ENCODE measurements at regions not wholly inside any gene's neighbourhood (a gene's known extent, or its start where the extent isn't known, plus 50 kb on each side); places are given as distances from the start of the nearest gene placed in this dataset.

GRCh38 chr2:241941691-241942301 lies 72.3 kb downstream of the RTP5 start:
- no peak for DNase-seq

DNA sequence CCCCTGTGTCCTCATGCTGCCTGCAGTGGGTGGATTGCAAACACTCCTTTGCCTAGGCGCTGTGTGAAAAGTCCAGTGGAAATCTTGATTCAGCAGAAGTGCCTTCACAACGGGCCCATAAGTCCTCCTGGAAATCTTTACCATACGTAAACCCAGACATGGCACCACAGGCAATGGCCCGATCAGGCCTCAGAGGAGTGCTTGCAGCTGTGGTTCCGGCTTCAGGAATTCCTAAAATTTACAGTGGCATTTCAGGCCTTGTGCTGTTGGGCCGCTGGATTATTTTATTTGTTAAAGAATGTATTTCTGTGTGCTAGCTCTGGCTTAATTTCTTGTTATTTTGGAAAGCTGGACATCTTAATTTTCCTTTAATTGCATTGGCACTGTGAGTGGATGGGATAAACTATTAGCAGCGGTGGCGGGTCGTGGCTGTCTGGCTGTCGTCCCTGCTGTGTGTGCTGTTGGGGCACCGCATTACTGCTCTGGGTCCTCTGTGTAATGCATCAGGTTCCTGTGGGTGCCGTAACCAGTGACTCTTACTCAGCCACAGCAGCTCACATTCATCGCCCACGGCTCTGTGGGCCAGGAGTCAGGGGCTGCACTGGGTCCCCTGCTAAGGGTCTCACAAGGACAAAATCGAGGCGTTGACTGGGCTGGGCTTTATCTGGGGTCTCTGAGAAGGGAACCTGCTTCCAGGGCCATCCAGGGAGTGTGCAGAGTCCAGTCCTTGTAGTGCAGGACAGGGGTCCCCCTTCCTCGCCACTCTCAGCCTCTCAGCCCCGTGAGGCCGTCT lies 73.1 kb downstream of the RTP5 start:
- in situ Hi-C loops (cut with HindIII; ENCODE audit: low pct_ligation_motif_present, low pct_unique_long_range_greater_than_20kb, low sequenced_read_pairs) = no loop called here

More at GRCh38 chr2:241941691-241942301, 72.3 kb downstream of the RTP5 start:
- in situ Hi-C loops (cut with HindIII; ENCODE audit: low pct_ligation_motif_present, low pct_unique_long_range_greater_than_20kb, low sequenced_read_pairs) = no loop called here

DNA sequence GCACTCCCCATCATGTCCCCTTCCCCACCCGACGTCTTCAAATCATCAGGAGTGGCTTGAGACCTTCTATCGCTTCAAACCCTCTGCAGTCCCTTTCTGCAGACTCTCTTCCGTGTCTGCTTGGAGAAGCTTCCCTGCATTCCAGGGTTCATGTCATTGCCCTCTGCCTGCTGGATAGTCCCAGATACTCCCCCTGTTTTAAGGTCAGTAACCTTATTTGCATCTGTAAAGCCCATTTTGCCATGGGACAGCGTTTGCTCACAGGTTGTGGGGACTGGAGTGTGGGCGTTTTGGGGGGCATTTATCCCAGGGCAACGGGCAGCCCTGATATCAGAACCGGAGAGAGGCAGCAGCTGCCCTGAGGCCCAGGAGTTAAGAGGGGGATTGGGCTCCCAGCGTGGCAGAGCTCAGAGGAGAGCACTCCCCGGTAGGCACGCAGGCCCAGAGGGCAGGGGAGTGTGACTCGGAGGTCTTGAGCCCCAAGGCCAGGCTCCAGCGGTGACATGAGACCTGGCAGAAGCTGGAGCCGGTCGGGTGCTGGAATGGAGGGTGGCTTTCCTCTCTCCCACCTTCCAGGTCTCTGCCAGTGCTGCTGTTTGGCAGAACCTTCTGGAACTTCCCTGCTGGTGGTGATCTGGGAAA lies 73.8 kb downstream of the RTP5 start:
- DNase-seq = no peak
- in situ Hi-C loops (cut with HindIII; ENCODE audit: low pct_ligation_motif_present, low pct_unique_long_range_greater_than_20kb, low sequenced_read_pairs) = no loop called here

More for the DNA sequence above, 73.1 kb downstream of the RTP5 start:
- no peak for DNase-seq

DNA sequence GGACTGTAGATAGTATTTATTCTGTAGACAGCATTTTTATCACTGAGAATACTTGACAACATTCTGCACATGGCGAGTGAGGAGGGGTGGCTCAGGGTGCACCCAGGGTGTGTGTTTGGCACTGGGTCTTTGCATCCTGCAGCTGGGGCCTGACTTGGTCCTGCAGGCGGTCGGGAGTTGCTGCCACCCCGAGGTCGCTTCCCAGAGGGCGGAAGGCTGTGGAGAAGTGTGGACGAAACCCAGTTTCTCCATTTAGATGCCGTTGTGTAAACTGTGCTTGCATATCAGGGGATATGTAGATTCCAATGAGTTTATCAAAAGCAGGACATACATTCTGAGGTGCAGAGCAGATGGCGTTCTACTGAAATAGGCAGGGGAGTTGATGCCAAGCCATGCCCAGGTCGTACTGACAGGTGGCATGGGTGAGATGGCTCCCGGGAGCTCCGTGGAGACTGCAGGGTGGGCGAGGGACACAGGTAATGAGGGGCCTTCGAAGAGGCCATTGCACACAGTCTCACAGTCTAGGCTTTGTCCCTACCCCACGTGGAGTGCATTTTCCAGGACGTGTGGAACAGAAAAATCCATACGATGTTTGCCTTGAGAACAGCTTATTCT lies 74.5 kb downstream of the RTP5 start:
- in situ Hi-C loops (cut with HindIII; ENCODE audit: low pct_ligation_motif_present, low pct_unique_long_range_greater_than_20kb, low sequenced_read_pairs) = no loop called here
- no peak for DNase-seq

- no peak for DNase-seq
- in situ Hi-C loops (cut with HindIII; ENCODE audit: low pct_ligation_motif_present, low pct_unique_long_range_greater_than_20kb, low sequenced_read_pairs) = no loop called here
These were observed 75.3 kb downstream of the RTP5 start for GRCh38 chr2:241944821-241945220.

- in situ Hi-C loops (cut with HindIII; ENCODE audit: low pct_ligation_motif_present, low pct_unique_long_range_greater_than_20kb, low sequenced_read_pairs) = no loop called here
These were observed 75.8 kb downstream of the RTP5 start for GRCh38 chr2:241945311-241945710.

GRCh38 chr2:241945803-241946202 lies 76.3 kb downstream of the RTP5 start:
- DNase-seq = no peak
- in situ Hi-C loops (cut with HindIII; ENCODE audit: low pct_ligation_motif_present, low pct_unique_long_range_greater_than_20kb, low sequenced_read_pairs) = no loop called here

More at GRCh38 chr2:241945311-241945710, 75.8 kb downstream of the RTP5 start:
- DNase-seq = no peak

- no peak for DNase-seq
- in situ Hi-C loops (cut with HindIII; ENCODE audit: low pct_ligation_motif_present, low pct_unique_long_range_greater_than_20kb, low sequenced_read_pairs) = no loop called here
These were observed 76.9 kb downstream of the RTP5 start for GRCh38 chr2:241946306-241947003.

- no peak for DNase-seq
These were observed 77.4 kb downstream of the RTP5 start for GRCh38 chr2:241947004-241947350.

GRCh38 chr2:241947401-241947800 lies 77.9 kb downstream of the RTP5 start:
- in situ Hi-C loops (cut with HindIII; ENCODE audit: low pct_ligation_motif_present, low pct_unique_long_range_greater_than_20kb, low sequenced_read_pairs) = no loop called here

More at GRCh38 chr2:241947004-241947350, 77.4 kb downstream of the RTP5 start:
- in situ Hi-C loops (cut with HindIII; ENCODE audit: low pct_ligation_motif_present, low pct_unique_long_range_greater_than_20kb, low sequenced_read_pairs) = no loop called here

GRCh38 chr2:241947876-241948275 lies 78.3 kb downstream of the RTP5 start:
- in situ Hi-C loops (cut with HindIII; ENCODE audit: low pct_ligation_motif_present, low pct_unique_long_range_greater_than_20kb, low sequenced_read_pairs) = no loop called here

More at GRCh38 chr2:241947401-241947800, 77.9 kb downstream of the RTP5 start:
- no peak for DNase-seq

DNA sequence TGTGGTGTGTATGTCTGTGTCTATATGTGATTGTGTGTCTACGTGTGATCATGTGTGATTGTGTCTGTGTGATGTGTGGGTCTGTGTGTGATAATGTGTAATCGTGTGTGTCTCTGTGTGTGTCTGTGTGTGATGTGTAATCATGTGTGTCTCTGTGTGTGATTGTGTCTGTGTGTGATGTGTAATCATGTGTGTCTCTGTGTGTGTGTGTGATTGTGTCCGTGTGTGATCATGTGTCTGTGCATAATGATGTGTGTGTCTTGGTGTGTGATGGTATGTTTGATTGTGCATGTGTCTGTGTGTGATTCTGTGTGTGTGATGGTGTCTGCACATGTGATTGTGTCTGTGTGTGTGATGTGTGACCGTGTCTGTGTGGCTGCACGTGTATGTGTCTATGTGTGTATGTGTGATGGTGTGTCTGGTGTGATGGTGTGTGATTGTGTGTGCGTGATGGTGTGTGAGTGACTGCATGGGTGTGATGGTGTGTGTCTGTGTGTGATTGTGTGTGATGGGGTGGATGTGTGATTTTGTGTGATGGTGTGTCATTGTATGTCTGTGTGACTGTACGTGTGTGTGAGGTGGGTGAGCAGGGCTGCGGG lies 78.9 kb downstream of the RTP5 start:
- DNase-seq = no peak
- in situ Hi-C loops (cut with HindIII; ENCODE audit: low pct_ligation_motif_present, low pct_unique_long_range_greater_than_20kb, low sequenced_read_pairs) = no loop called here

More at GRCh38 chr2:241947876-241948275, 78.3 kb downstream of the RTP5 start:
- DNase-seq = no peak

- DNase-seq = no peak
- in situ Hi-C loops (cut with HindIII; ENCODE audit: low pct_ligation_motif_present, low pct_unique_long_range_greater_than_20kb, low sequenced_read_pairs) = no loop called here
These were observed 79.6 kb downstream of the RTP5 start for GRCh38 chr2:241948901-241949735.

GRCh38 chr2:241949736-241950412 lies 80.3 kb downstream of the RTP5 start:
- DNase-seq = no peak
- in situ Hi-C loops (cut with HindIII; ENCODE audit: low pct_ligation_motif_present, low pct_unique_long_range_greater_than_20kb, low sequenced_read_pairs) = no loop called here

DNA sequence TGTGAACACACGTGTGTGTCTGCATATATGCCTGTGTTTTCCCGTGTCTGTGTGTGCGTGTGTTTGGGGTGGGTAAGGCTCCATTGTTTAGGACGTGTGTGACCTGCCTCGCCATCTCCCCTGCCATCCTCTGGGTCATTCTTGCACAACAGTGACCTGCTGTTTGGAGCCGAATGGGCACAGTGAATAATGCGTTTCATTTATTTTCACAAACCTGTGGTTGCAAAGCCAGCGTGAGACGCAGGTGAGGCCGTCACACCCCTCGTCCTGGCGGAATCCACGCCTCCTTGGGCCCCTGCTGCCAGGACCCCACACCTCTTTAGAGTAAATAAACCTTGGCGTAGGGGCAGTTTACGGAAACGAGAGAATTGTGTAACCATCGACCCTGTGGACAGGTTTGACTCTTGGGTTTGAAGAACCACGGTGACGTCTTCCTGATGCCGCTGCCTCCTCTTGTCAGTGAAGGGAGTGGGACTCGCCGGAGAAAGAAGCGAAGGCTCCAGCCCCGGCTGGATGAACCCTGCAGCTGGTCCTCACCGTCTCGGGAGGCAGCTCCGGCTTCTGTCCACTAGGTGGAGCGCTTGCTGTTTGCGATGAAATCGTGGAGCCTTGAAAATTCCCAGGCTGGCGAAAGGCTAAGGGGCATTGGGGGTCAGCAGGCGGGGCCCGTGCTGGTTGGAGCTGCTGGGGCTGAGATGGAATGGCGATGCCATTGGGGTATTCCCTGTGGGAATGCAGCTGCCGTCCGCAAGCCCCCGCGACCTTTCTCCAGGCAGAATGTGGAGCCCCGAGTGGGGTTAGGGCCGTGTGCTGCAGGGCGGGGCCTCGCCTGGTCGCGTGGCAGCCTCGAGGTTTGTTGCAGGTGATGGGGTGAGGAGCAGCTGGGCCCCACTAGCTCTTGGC lies 81.1 kb downstream of the RTP5 start:
- DNase-seq = peak; percentile 70

GRCh38 chr2:241951316-241951700 lies 81.8 kb downstream of the RTP5 start:
- in situ Hi-C loops (cut with HindIII; ENCODE audit: low pct_ligation_motif_present, low pct_unique_long_range_greater_than_20kb, low sequenced_read_pairs) = no loop called here
- no peak for DNase-seq

More for the DNA sequence above, 81.1 kb downstream of the RTP5 start:
- in situ Hi-C loops (cut with HindIII; ENCODE audit: low pct_ligation_motif_present, low pct_unique_long_range_greater_than_20kb, low sequenced_read_pairs) = no loop called here
